DMS79 treated with DMSO at 0.1 percent for 48 hours (cell line): ENCODE measurements at regions not wholly inside any gene's neighbourhood (a gene's known extent, or its start where the extent isn't known, plus 50 kb on each side); places are given as distances from the start of the nearest gene placed in this dataset.
"Not testable (repeated sequence)": the region's sequence is repeated elsewhere in the genome, so short reads cannot be mapped to it uniquely, and the experiment has no call there.

ENCODE experiments used
- DNase-seq: peaks from one replicate; lab custom pipeline; 2025; lab: John Stamatoyannopoulos, UW

DNA sequence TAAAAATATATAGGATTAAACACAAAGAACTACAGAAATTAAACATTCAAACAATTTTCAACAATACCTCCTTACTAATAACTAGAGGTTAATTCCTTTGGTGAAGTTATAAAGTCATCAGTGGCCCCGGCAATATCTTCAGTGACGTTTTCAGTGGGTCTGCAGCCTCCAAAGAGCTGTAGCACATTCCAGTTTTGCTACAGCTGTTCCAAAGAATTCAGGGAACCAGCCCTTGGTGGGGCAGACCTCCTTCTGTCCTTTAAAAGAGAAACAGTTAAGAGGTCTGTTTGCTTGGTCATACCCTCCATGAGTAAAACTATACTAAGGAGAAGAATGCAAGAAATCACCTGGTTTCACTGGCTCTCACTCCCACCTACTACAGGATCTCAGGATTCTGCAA, 99.2 kb upstream of the ZDHHC17 start:
- no peak for DNase-seq

- peak; percentile 83 for DNase-seq
Measured at GRCh38 chr12:76666290-76666835, 97.6 kb upstream of the ZDHHC17 start.

- no peak for DNase-seq
Measured at GRCh38 chr12:76669981-76670380, 93.9 kb upstream of the ZDHHC17 start.

DNA sequence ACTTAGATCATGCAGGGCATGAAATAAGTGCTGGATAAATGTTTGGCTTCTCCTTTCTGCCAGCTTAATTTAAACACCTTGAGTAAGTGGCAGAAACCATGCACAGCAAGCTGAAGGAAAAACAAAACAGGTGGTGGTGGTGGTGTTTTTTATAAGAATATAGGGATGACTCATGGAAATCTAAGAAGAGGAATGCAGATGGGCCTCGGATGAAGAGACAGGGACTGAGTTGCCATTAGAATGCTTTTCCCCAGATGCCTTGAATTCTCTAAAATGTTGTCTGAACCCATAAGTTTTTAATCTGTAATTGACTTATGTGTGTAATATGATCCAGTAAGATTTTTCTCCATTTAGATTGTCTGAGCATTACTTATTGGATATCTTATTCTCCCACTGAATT, 93.1 kb upstream of the ZDHHC17 start:
- no peak for DNase-seq

DNA sequence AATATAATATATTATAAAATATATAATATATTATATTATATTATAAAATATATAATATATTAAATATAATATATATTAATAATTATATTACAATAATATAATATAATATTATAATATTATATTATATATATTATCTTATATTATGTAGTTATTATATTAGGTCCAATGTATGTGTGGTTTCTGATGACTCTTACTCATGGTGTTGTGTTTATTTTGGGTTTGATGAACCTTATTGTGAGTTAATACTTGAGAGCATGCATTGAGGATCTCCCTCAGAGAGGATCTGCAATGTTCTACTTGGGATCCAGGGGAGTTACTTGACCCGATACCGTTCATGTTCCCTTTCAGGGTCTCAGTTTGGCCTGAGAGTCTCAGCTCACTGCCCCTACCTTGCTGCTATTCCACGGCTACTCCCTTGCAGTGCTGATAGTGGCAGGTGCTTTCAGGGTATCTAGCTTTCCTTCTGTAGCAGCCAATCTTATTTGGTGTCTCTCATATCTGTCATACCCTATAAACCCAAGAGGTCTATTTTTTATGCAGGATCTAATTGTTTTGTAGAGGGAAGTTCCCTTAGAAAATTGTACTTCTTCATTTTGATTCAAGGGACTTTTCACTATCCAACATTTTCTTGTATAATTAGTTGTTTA, 89.1 kb upstream of the ZDHHC17 start:
- DNase-seq, result no peak

DNA sequence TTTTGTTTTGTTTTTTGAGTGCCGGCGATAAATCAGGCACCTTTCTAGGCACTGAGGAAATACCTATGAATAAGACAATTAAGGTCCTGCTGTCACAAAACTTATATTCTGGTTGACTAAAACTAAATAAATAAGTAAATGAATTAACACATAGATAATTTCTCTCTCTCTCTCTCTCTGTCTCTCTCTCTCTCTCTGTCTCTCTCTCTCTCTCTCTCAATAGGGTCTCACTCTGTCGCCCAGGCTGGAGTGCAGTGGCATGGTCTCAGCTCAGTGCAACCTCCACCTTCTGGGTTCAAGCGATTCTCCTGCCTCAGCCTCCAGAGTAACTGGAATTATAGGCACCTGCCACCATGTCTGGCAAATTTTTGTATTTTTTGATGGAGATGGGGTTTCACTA, 87.7 kb upstream of the ZDHHC17 start:
- DNase-seq, result not testable (repeated sequence)

DNA sequence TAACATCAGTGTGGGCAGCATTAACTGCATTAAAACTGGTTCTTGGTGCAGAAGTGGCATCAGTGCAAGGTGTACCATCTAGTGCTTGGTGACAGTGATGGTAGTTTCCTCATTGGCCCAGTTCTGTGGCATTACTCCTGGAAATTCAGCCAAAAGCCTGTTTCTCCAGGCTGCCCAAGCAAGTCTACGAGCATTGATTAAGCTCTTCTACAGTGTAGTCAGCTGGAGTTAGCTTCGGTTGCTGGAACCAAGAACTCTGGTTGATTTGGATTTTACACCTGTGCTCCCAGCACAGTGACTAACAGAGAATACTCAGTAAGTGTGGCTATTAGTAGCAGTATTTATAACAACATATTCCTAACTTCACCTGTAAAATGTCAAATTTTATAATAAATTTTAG, 84.9 kb upstream of the ZDHHC17 start:
- no peak for DNase-seq

DNA sequence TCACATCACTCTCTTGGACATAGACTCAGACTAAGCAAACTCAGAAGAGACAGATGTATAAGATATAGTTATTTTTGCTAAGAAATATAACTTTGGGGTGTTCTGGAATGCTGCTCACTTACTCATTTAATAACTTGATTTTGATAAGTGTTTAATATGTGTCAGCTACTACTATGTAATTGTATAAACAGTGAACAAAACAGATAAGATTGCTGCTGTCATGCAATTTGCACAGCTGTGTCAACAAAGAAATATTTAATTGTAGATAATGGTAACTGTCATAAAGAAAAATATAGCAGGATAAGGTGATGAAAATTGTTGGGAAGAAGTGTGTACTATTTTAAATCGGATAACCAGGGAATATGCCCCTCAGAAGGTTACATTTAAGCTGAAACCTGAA, 84.1 kb upstream of the ZDHHC17 start:
- no peak for DNase-seq

- no peak for DNase-seq
Measured at GRCh38 chr12:76680940-76681339, 83.0 kb upstream of the ZDHHC17 start.

DNA sequence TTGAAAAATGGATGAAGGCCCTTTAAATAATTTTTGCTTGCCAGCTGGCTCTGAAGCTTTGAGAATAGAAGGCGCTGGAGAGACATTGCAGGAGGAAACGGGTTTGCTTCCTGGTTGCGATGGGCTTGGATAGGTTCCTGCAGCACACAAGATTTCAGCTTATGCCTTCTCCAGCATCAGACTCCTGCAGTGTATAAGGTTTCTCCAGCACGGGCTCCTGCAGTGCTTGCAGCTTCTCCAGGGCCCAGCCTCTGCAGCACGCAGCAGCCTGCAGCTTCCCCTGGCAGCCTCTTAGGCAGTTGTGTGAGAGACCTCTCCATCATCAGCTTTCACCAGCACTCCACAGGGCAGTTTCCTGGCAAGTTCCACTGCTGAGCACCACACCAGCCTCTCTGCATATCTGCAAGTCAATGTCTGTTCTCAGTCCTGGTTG, 78.7 kb upstream of the ZDHHC17 start:
- DNase-seq, result peak; percentile 37

- no peak for DNase-seq
Measured at GRCh38 chr12:76687981-76688380, 75.9 kb upstream of the ZDHHC17 start.

DNA sequence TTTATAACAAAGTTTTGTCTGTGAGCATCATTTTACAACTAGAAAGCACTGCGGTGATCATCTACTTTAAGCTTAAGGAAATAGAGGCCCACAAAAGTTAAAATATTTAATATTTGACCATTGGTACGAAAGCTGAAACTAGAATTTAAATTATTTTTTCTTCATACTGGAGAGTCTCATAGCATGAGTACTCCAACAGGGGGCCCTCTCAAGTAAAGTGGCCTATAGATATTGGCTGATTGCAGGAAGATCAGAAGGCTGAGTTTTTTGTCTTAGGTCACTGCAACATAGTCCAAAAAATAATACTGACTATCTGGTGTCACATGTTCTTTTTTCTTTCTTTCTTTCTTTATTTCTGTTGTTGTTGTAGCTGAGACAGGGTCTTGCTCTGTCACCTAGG, 75.3 kb upstream of the ZDHHC17 start:
- DNase-seq, result no peak

GRCh38 chr12:76690921-76691700, 72.8 kb upstream of the ZDHHC17 start:
- DNase-seq, result no peak

DNA sequence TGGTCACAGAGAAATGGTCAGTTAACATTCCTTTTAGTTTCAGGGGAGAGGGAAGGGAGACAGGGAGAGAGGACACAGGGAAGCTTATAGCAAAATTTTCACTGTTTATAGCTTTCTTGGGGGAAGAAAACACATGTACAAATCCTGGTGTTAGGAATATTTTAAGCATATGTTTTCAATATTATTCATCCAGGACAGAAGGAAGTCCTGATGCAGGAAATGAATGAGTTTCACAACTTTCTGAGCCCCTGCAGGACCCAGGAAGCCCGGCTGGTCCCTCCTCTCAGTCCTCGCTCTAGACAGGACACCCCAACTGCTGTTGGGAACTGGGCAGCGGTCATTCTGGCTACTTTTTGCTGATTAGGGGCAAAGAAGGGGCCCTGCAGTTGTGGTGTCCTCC, 71.1 kb upstream of the ZDHHC17 start:
- no peak for DNase-seq

DNA sequence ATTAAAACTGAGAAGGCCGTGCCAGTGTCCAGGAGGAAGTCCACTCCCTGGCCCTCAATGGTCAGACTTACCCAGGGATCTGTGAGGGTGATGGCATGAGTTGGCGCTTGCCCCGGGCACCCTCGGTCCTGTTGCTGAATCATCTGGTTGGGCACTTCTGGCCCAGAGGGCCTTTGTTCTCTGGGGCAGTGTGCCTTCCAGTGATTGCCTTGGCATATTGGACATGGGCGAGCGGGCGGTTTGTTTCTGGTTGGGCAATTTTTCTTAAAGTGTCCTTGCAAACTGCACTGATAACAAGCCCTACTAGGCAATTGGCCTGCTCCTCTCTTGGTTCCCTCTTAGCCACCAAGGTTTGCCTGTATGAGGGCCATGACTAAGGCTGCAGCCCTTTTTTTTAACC, 69.5 kb upstream of the ZDHHC17 start:
- no peak for DNase-seq

GRCh38 chr12:76696186-76696585, 67.7 kb upstream of the ZDHHC17 start:
- no peak for DNase-seq

DNA sequence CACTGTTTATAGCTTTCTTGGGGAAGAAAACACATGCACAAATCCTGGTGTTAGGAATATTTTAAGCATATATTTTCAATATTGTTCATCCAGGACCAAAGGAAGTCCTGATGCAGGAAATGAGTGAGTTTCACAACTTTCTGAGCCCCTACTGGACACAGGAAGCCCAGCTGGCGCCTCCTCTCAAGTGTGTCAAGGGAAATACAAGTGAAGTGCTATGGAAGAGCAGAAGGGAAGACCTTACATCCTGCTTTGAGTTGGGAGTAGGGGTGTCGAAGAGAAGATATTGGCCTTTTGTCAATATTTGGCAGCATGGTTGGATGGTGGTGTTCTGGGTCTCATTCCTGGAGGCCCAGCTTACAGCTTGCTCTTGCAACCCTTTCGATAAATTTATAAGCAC, 66.1 kb upstream of the ZDHHC17 start:
- DNase-seq, result no peak

DNA sequence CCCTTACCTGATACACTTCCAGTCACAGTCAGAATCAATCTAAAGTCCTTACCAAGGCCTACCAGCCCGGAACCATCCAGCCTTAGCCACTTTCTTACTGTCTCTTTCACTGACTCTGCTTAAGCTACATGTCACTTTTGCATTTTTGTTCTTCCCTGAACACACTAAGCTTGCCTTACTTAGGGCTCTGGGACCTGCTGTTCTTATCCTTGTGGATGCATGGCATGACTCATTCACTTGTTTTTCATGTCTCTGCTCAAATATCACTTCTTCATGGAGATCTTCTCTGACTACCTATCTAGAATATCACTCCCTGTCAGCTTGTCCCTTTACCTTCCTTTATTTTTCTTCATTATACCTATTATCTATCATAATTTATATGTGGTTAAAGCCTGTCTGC, 65.6 kb upstream of the ZDHHC17 start:
- DNase-seq, result no peak

- no peak for DNase-seq
Measured at GRCh38 chr12:76698966-76699365, 64.9 kb upstream of the ZDHHC17 start.

DNA sequence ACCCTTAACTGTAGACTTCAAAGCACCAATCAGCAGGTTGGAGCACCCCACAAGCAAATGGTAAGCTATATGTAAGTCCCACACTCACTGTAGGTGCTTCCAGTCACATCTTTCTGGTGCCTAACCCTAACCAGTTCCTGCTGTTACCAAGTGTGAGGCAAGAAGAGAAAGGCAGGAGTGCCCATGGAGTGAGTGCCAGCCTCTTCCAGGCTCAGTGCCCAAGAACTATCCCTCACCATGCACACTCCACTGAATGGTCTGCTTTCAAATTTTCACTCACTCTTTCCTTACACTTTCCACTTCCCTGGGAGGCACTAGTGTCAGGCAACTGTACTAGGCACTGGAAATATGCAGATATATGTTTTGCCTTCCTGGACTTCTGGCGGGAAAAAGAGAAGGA, 62.2 kb upstream of the ZDHHC17 start:
- no peak for DNase-seq

DNA sequence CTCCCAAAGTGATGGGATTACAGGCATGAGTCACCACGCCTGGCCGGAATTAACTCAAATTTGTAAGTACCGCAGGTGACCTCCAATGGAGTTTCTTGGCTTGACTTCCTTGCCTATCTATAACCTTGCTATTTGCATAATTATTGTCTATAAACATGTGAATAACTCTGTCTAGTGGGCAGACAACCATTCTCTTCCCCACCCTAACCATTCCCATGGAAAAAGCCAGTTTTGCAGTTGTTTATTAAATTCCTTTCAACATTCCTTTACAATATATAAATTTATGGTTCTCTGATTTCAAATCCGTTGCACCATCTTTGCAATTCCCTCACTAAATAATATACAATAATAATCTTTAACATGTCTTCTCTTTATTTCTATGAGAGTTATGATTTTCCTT, 61.0 kb upstream of the ZDHHC17 start:
- no peak for DNase-seq

- DNase-seq, result no peak
Measured at GRCh38 chr12:76704693-76705092, 59.2 kb upstream of the ZDHHC17 start.

DNA sequence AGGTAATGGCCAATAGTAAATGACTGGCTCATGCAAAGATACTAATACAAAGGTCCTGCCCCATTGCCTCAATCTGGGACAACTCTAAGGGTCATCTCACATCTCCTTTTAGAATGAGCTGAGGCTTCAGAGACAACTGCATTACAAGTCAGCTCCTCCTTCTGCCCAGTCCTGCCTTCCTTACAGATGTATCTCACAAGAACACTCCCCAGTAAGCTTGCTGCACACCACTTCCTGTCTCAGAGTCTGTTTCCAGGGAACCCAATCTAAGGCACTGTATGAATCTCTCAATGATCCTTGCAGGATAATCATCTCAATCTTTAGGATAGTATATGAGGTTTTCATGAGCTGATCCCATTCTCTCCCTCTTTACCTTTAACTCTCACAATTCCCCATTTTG, 57.8 kb upstream of the ZDHHC17 start:
- no peak for DNase-seq

DNA sequence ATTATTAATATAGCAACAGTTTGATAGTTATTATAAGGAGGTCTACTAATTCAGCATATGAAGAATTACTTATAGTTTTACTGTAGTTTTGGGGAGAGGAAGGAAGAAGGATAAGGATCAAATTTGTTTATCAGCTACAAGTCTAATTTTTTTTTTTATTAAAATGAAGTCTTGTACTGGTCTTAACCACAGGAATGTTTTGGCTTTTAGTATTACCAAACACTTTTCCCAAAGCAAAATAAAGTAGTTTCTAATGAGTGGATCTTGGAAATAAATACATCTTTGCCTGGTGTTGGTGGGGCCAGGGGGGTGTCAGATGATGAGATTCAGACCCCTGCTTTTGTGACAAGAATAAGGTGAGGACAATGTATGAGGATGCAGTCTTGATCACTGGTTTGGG, 57.2 kb upstream of the ZDHHC17 start:
- no peak for DNase-seq
